HCT116 (cell line): ENCODE measurements at regions not wholly inside any gene's neighbourhood (a gene's known extent, or its start where the extent isn't known, plus 50 kb on each side); places are given as distances from the start of the nearest gene placed in this dataset.

Experiments
- ATAC-seq: fragments of 200-7000 bp; cut with Tn5 transposase; 2 replicates; pipeline ENCODE4 v1.9.1; 2020; ENCODE audit warnings: mild to moderate bottlenecking, moderate library complexity
- BruUV-seq: library from RNA; stranded (reverse); fragments of 400-500 nt; replicated peaks from 2 replicates; lab custom pipeline; 2021; lab: Mats Ljungman, UMichigan
- CTCF ChIA-PET: fragments of 300-600 bp; sonication (Branson Sonifier 250); formaldehyde crosslinking; loops from one replicate; lab custom pipeline; 2021; ENCODE audit warnings: antibody characterized with exemption; lab: Charles Lee
- POLR2A ChIA-PET: fragments of 300-600, 350-600 bp; sonication (Branson Sonifier 250); formaldehyde crosslinking; loops from one replicate; lab custom pipeline; 2021; ENCODE audit warnings: antibody characterized with exemption; lab: Charles Lee
- RAD21 ChIA-PET, 2 experiments: fragments of 300-600 bp; sonication (Branson Sonifier 250); formaldehyde crosslinking; loops; one replicate each; lab custom pipeline; 2023; ENCODE audit warnings: low total read pairs in 2 of 2; ENCODE audit not compliant: uncharacterized antibody in 2 of 2, unreplicated experiment in 2 of 2, low non-redundant PET in 1 of 2; lab: Charles Lee
- DNase-seq: peaks from one replicate; pipeline ENCODE4 v3.0.0-alpha.2; 2010; ENCODE audit warnings: low read depth, low spot score
- H2AFZ ChIP-seq: fragments of 200-600 bp; shearing (Covaris generic), sonication (generic); 2 replicates; pipeline ENCODE4 v1.6.1; 2017; ENCODE audit warnings: low read depth, mixed run types, mixed read lengths, antibody characterized with exemption, low read length; ENCODE audit not compliant: poor library complexity, severe bottlenecking
- H3K27ac ChIP-seq: 2 replicates; pipeline ENCODE4 v1.5.1; 2012; ENCODE audit warnings: low read depth, low read length
- H3K27me3 ChIP-seq: fragments of 200-600 bp; sonication (generic); 2 replicates; pipeline ENCODE4 v1.6.1; 2016; ENCODE audit warnings: mixed run types, low read length, mixed read lengths; ENCODE audit not compliant: insufficient read depth
- H3K36me3 ChIP-seq, 2 experiments: fragments of 200-500 bp in 1 of 2; fragments of 200-600 bp in 1 of 2; sonication (Bioruptor generic) in 1 of 2; sonication (generic) in 1 of 2; 2 replicates each; pipeline versions ENCODE4 v1.5.1 to v1.6.1; 2014 to 2016; ENCODE audit warnings: low read length in 2 of 2, inconsistent platforms in 1 of 2, mixed read lengths in 1 of 2, mixed run types in 1 of 2; ENCODE audit not compliant: insufficient read depth in 2 of 2, control insufficient read depth in 1 of 2
- H3K4me1 ChIP-seq, 2 experiments: fragments of 200-600 bp in 1 of 2; sonication (generic) in 1 of 2; 2 replicates each; pipeline versions ENCODE4 v1.5.1 to v1.6.1; 2012 to 2017; ENCODE audit warnings: low read length in 2 of 2, inconsistent platforms in 1 of 2, mild to moderate bottlenecking in 1 of 2, mixed read lengths in 1 of 2, mixed run types in 1 of 2, moderate library complexity in 1 of 2; ENCODE audit not compliant: insufficient read depth in 2 of 2, control insufficient read depth in 1 of 2
- H3K4me2 ChIP-seq: fragments of 200-600 bp; sonication (generic); 2 replicates; pipeline ENCODE4 v1.6.1; 2017; ENCODE audit warnings: mixed run types, low read length, mixed read lengths
- H3K4me3 ChIP-seq, 2 experiments: fragments of 200-600 bp in 1 of 2; sonication (generic) in 1 of 2; replicated peaks in 1 of 2; 2 replicates each; pipeline ENCODE4 v1.5.1; 2011 to 2016; ENCODE audit warnings: low read length in 2 of 2, control low read depth in 1 of 2, low read depth in 1 of 2, mild to moderate bottlenecking in 1 of 2, mixed read lengths in 1 of 2, mixed run types in 1 of 2
- H3K79me2 ChIP-seq: fragments of 200-600 bp; sonication (generic); 2 replicates; pipeline ENCODE4 v1.6.1; 2017; ENCODE audit warnings: mild to moderate bottlenecking, mixed run types, low read length, moderate library complexity, mixed read lengths; ENCODE audit not compliant: insufficient read depth
- H3K9ac ChIP-seq: fragments of 200-600 bp; sonication (generic); 2 replicates; pipeline ENCODE4 v1.6.1; 2016; ENCODE audit warnings: low read length, mixed read lengths
- H3K9me2 ChIP-seq: fragments of 200-600 bp; sonication (generic), shearing (Covaris generic); 2 replicates; pipeline ENCODE4 v1.6.1; 2017; ENCODE audit warnings: mixed run types, mild to moderate bottlenecking, moderate library complexity; ENCODE audit not compliant: insufficient read depth
- H3K9me3 ChIP-seq, 2 experiments: fragments of 200-500 bp in 1 of 2; fragments of 200-600 bp in 1 of 2; sonication (Bioruptor generic) in 1 of 2; sonication (generic) in 1 of 2; 2 replicates each; pipeline ENCODE4 v1.6.1; 2014 to 2017; ENCODE audit warnings: low read length in 2 of 2, mixed read lengths in 2 of 2, inconsistent platforms in 1 of 2, low read depth in 1 of 2, mild to moderate bottlenecking in 1 of 2, mixed run types in 1 of 2, moderate library complexity in 1 of 2; ENCODE audit not compliant: control insufficient read depth in 1 of 2, insufficient read depth in 1 of 2
- H4K20me1 ChIP-seq: fragments of 200-600 bp; sonication (generic), shearing (Covaris generic); 2 replicates; pipeline ENCODE4 v1.6.1; 2017; ENCODE audit warnings: mixed run types, mild to moderate bottlenecking, moderate library complexity; ENCODE audit not compliant: insufficient read depth
- CEBPB ChIP-seq: IDR thresholded peaks from 2 replicates; pipeline ENCODE4 v1.6.1; 2012; ENCODE audit warnings: low read depth
- EGR1 ChIP-seq: IDR thresholded peaks from 2 replicates; pipeline ENCODE4 v1.6.1; 2012; ENCODE audit warnings: low read depth
- ELF1 ChIP-seq: IDR thresholded peaks from 2 replicates; pipeline ENCODE4 v1.6.1; 2012; ENCODE audit warnings: low read depth, borderline replicate concordance
- EZH2 ChIP-seq: fragments of 200-600 bp; sonication (generic); IDR thresholded peaks from 2 replicates; pipeline ENCODE4 v1.6.1; 2017; ENCODE audit warnings: antibody characterized with exemption, mixed run types
- EZH2phosphoT487 ChIP-seq: fragments of 200-600 bp; IDR thresholded peaks from 2 replicates; pipeline ENCODE4 v1.6.1; 2018; ENCODE audit warnings: antibody characterized with exemption, borderline replicate concordance
- FOSL1 ChIP-seq: IDR thresholded peaks from 2 replicates; pipeline ENCODE4 v1.6.1; 2012; ENCODE audit warnings: low read depth
- JUND ChIP-seq: IDR thresholded peaks from 2 replicates; pipeline ENCODE4 v1.6.1; 2012
- POLR2A ChIP-seq: IDR thresholded peaks from 2 replicates; pipeline ENCODE4 v1.7.0; 2011; ENCODE audit warnings: borderline replicate concordance; ENCODE audit not compliant: insufficient read depth, insufficient read length; ENCODE audit errors: extremely low read depth
- POLR2AphosphoS5 ChIP-seq: IDR thresholded peaks from 2 replicates; pipeline ENCODE4 v1.6.1; 2011; ENCODE audit warnings: mild to moderate bottlenecking, low read depth, low read length, moderate library complexity
- RAD21 ChIP-seq: IDR thresholded peaks from 2 replicates; pipeline ENCODE4 v1.6.1; 2012; ENCODE audit warnings: low read depth, mild to moderate bottlenecking
- SP1 ChIP-seq: IDR thresholded peaks from 2 replicates; pipeline ENCODE4 v1.6.1; 2012; ENCODE audit warnings: low read depth
- SRF ChIP-seq: IDR thresholded peaks from 2 replicates; pipeline ENCODE4 v1.6.1; 2012; ENCODE audit warnings: low read depth
- ZBTB33 ChIP-seq: IDR thresholded peaks from 2 replicates; pipeline ENCODE4 v1.6.1; 2011; ENCODE audit warnings: mild to moderate bottlenecking, low read length, moderate library complexity; ENCODE audit not compliant: insufficient replicate concordance; ENCODE audit errors: extremely low read depth
- intact Hi-C: fragments of 100-400 bp; cut with micrococcal nuclease; formaldehyde crosslinking; loops from 2 replicates; pipeline ENCODE4 v1.10.0; 2022
- TF ChIP-seq, protein P1 (sequence below): IDR thresholded peaks from 2 replicates; pipeline ENCODE4 v1.6.1; 2012
- TF ChIP-seq, protein P2 (sequence below): IDR thresholded peaks from 2 replicates; pipeline ENCODE4 v1.6.1; 2012

DNA sequence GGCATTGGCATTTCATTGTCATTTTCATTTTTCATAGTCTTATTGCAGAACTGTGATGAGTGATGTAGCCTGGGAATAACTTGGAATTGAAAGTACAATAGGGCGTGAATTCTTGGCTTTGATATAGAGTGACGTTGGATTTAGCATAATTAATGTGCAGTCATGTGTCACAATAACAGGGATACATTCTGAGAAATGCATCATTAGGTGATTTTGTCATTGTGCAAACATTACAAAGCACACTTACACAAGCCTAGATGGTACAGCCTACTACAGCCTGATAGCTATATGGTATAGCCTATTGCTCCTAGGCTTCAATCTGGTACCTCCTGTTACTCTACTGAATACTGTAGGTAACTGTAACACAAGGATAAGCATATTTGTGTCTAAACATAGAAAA is 300.8 kb downstream of the DTHD1 start:
- intact Hi-C loops: no loop called here
- Histone ChIP-seq H3K79me2 (no peaks in the 10 kb centered on the region), H4K20me1 (no peaks in the 10 kb centered on the region), H3K9me3 (no peaks in the 10 kb centered on the region), H3K4me1 (no peaks in the 10 kb centered on the region), H3K9ac (no peak overlapping the region), H3K27ac (no peak overlapping the region), H3K9me2 (no peaks in the 10 kb centered on the region), H3K4me2 (no peak overlapping the region), H3K27me3 (no peaks in the 10 kb centered on the region), H3K36me3 (no peaks in the 10 kb centered on the region), H2AFZ (no peak overlapping the region), H3K4me3 (no peak overlapping the region)
- BruUV-seq: no TSS peak
- ATAC-seq (no peak), DNase-seq (no peak)
- CTCF ChIA-PET: no interaction called here
- RAD21 ChIA-PET: no interaction called here
- POLR2A ChIA-PET: no interaction called here
- no peak for TF ChIP-seq JUND
- no peak for TF ChIP-seq SRF
- TF ChIP-seq EZH2: no peak
- TF ChIP-seq ELF1: no peak
- TF ChIP-seq FOSL1: no peak
- TF ChIP-seq SP1: no peak
- TF ChIP-seq ZBTB33: no peak
- TF ChIP-seq POLR2A: no peak
- no peak for TF ChIP-seq RAD21
- TF ChIP-seq, protein P1, sequence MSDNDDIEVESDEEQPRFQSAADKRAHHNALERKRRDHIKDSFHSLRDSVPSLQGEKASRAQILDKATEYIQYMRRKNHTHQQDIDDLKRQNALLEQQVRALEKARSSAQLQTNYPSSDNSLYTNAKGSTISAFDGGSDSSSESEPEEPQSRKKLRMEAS: no peak
- TF ChIP-seq CEBPB: no peak
- no peak for TF ChIP-seq POLR2AphosphoS5
- TF ChIP-seq, protein P2, sequence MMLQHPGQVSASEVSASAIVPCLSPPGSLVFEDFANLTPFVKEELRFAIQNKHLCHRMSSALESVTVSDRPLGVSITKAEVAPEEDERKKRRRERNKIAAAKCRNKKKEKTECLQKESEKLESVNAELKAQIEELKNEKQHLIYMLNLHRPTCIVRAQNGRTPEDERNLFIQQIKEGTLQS: no peak
- TF ChIP-seq EZH2phosphoT487: no peak
- no peak for TF ChIP-seq EGR1
